Neural progenitor cell (in vitro differentiated cells): ENCODE measurements at regions not wholly inside any gene's neighbourhood (a gene's known extent, or its start where the extent isn't known, plus 50 kb on each side); places are given as distances from the start of the nearest gene placed in this dataset.

ENCODE experiments used
- DNase-seq: peaks from one replicate; pipeline ENCODE4 v3.0.0-alpha.2; 2016; ENCODE audit warnings: low spot score
- H2AFZ ChIP-seq: fragments of 200-600 bp; sonication (generic); replicated peaks from 2 replicates; pipeline ENCODE4 v1.6.1; 2016; ENCODE audit warnings: antibody characterized with exemption
- H3F3A ChIP-seq: fragments of 200-600 bp; sonication (generic); 2 replicates; pipeline ENCODE4 v1.6.1; 2016; ENCODE audit warnings: antibody characterized with exemption, low read depth
- H3K27ac ChIP-seq: fragments of 200-600 bp; sonication (generic); 2 replicates; pipeline ENCODE4 v1.5.1; 2016; ENCODE audit warnings: mild to moderate bottlenecking
- H3K27me3 ChIP-seq: fragments of 200-600 bp; sonication (generic); 2 replicates; pipeline ENCODE4 v1.6.1; 2016; ENCODE audit warnings: mild to moderate bottlenecking, moderate library complexity
- H3K36me3 ChIP-seq: fragments of 200-600 bp; sonication (generic); 2 replicates; pipeline ENCODE4 v1.5.1; 2016
- H3K4me1 ChIP-seq: fragments of 200-600 bp; sonication (generic); 2 replicates; pipeline ENCODE4 v1.6.1; 2016; ENCODE audit warnings: mixed run types
- H3K4me2 ChIP-seq: fragments of 200-600 bp; sonication (generic); 2 replicates; pipeline ENCODE4 v1.6.1; 2016
- H3K4me3 ChIP-seq: fragments of 200-600 bp; sonication (generic); 2 replicates; pipeline ENCODE4 v1.5.1; 2016
- H3K79me2 ChIP-seq: fragments of 200-600 bp; sonication (generic); 2 replicates; pipeline ENCODE4 v1.6.1; 2016; ENCODE audit warnings: low read depth
- H3K9ac ChIP-seq: fragments of 200-600 bp; sonication (generic); 2 replicates; pipeline ENCODE4 v1.6.1; 2016
- H3K9me3 ChIP-seq: fragments of 200-600 bp; sonication (generic); 2 replicates; pipeline ENCODE4 v1.5.1; 2016; ENCODE audit warnings: low read depth
- H4K20me1 ChIP-seq: fragments of 200-600 bp; sonication (generic); 2 replicates; pipeline ENCODE4 v1.6.1; 2016; ENCODE audit warnings: low read depth
- H3K27ac Mint-ChIP-seq: 3 replicates; pipeline ENCODE4 v1.8.0; 2021; ENCODE audit warnings: mixed read lengths
- H3K27me3 Mint-ChIP-seq: 2 replicates; pipeline ENCODE4 v1.8.0; 2022; ENCODE audit warnings: low read depth, mild to moderate bottlenecking, inconsistent platforms, moderate library complexity, mixed read lengths; ENCODE audit not compliant: insufficient read depth
- H3K36me3 Mint-ChIP-seq: 3 replicates; pipeline ENCODE4 v1.8.0; 2021; ENCODE audit warnings: mixed read lengths
- H3K4me1 Mint-ChIP-seq: 3 replicates; pipeline ENCODE4 v1.8.0; 2021; ENCODE audit warnings: mixed read lengths
- H3K4me3 Mint-ChIP-seq: 3 replicates; pipeline ENCODE4 v1.8.0; 2021; ENCODE audit warnings: mild to moderate bottlenecking, moderate library complexity, mixed read lengths
- H3K9me3 Mint-ChIP-seq: 3 replicates; pipeline ENCODE4 v1.8.0; 2020; ENCODE audit warnings: mixed read lengths
- CTCF ChIP-seq: fragments of 200-600 bp; sonication (generic); IDR thresholded peaks from 2 replicates; pipeline ENCODE4 v1.5.1; 2017; ENCODE audit warnings: antibody characterized with exemption, mild to moderate bottlenecking
- EZH2 ChIP-seq: fragments of 200-600 bp; sonication (generic); IDR thresholded peaks from 2 replicates; pipeline ENCODE4 v1.6.1; 2017; ENCODE audit warnings: antibody characterized with exemption, mild to moderate bottlenecking, moderate library complexity
- EZH2phosphoT487 ChIP-seq: fragments of 200-600 bp; sonication (generic); IDR thresholded peaks from 2 replicates; pipeline ENCODE4 v1.6.1; 2017; ENCODE audit warnings: antibody characterized with exemption

GRCh38 chr14:53542732-53543131 is 389.6 kb upstream of the DDHD1 start:
- H2AFZ ChIP-seq, result no peak overlapping the region
- H3K9me3 ChIP-seq, result no peaks in the 10 kb centered on the region
- H3K4me3 Mint-ChIP-seq, result no peak overlapping the region
- no peaks in the 10 kb centered on the region for H3K27me3 ChIP-seq
- H3K27me3 Mint-ChIP-seq, result no peaks in the 10 kb centered on the region
- TF ChIP-seq EZH2phosphoT487 (no peak), CTCF (no peak), EZH2 (no peak)
- peaks cover 18% of the 10 kb centered on the region for H3K4me1 Mint-ChIP-seq
- no peak overlapping the region for H3K4me3 ChIP-seq
- no peaks in the 10 kb centered on the region for H3K9me3 Mint-ChIP-seq
- no peak overlapping the region for H3K4me2 ChIP-seq
- no peak for DNase-seq
- H3K27ac Mint-ChIP-seq, result no peak overlapping the region
- H3K27ac ChIP-seq, result no peak overlapping the region
- peaks cover 2% of the 10 kb centered on the region for H3K36me3 Mint-ChIP-seq
- H3K36me3 ChIP-seq, result no peaks in the 10 kb centered on the region
- H4K20me1 ChIP-seq, result no peaks in the 10 kb centered on the region
- no peak overlapping the region for H3K9ac ChIP-seq
- H3K79me2 ChIP-seq, result no peaks in the 10 kb centered on the region
- H3K4me1 ChIP-seq, result peaks cover 10% of the 10 kb centered on the region
- H3F3A ChIP-seq, result no peaks in the 10 kb centered on the region

- Mint-ChIP-seq H3K4me1 (peaks cover 18% of the 10 kb centered on the region), H3K4me3 (no peak overlapping the region), H3K27ac (no peak overlapping the region), H3K36me3 (peaks cover 2% of the 10 kb centered on the region), H3K27me3 (no peaks in the 10 kb centered on the region), H3K9me3 (no peaks in the 10 kb centered on the region)
- H3F3A ChIP-seq, result no peaks in the 10 kb centered on the region
- DNase-seq, result no peak
- no peaks in the 10 kb centered on the region for H3K9me3 ChIP-seq
- H4K20me1 ChIP-seq, result no peaks in the 10 kb centered on the region
- H3K9ac ChIP-seq, result no peak overlapping the region
- no peak overlapping the region for H3K4me3 ChIP-seq
- H3K79me2 ChIP-seq, result no peaks in the 10 kb centered on the region
- H3K27me3 ChIP-seq, result no peaks in the 10 kb centered on the region
- no peak overlapping the region for H3K4me2 ChIP-seq
- H3K36me3 ChIP-seq, result no peaks in the 10 kb centered on the region
- H2AFZ ChIP-seq, result no peak overlapping the region
- H3K4me1 ChIP-seq, result peaks cover 10% of the 10 kb centered on the region
- no peak overlapping the region for H3K27ac ChIP-seq
- TF ChIP-seq EZH2 (no peak), CTCF (no peak), EZH2phosphoT487 (no peak)
Observed at GRCh38 chr14:53541411-53541810, 388.3 kb upstream of the DDHD1 start.

- Histone ChIP-seq H3K9me3 (no peaks in the 10 kb centered on the region), H3K27me3 (no peaks in the 10 kb centered on the region), H3K4me2 (no peak overlapping the region), H3K36me3 (no peaks in the 10 kb centered on the region), H3K4me1 (peaks cover 10% of the 10 kb centered on the region), H3K4me3 (no peak overlapping the region), H3K79me2 (no peaks in the 10 kb centered on the region), H3K27ac (no peak overlapping the region), H4K20me1 (no peaks in the 10 kb centered on the region), H2AFZ (no peak overlapping the region), H3F3A (no peaks in the 10 kb centered on the region), H3K9ac (no peak overlapping the region)
- peak; percentile 89 for DNase-seq
- peaks cover 18% of the 10 kb centered on the region for H3K4me1 Mint-ChIP-seq
- H3K27me3 Mint-ChIP-seq, result no peaks in the 10 kb centered on the region
- no peaks in the 10 kb centered on the region for H3K9me3 Mint-ChIP-seq
- TF ChIP-seq EZH2, result no peak
- peak; percentile 97 for TF ChIP-seq CTCF
- no peak for TF ChIP-seq EZH2phosphoT487
- H3K4me3 Mint-ChIP-seq, result no peak overlapping the region
- H3K27ac Mint-ChIP-seq, result no peak overlapping the region
- H3K36me3 Mint-ChIP-seq, result peaks cover 2% of the 10 kb centered on the region
Observed at GRCh38 chr14:53539489-53540126, 386.5 kb upstream of the DDHD1 start.
